Mesenchymal stem cell (in vitro differentiated cells and primary cell): ENCODE measurements at regions not wholly inside any gene's neighbourhood (a gene's known extent, or its start where the extent isn't known, plus 50 kb on each side); places are given as distances from the start of the nearest gene placed in this dataset.
"Not testable (repeated sequence)": the region's sequence is repeated elsewhere in the genome, so short reads cannot be mapped to it uniquely, and the experiment has no call there.

Experiments used
- DNase-seq: peaks from one replicate; pipeline ENCODE4 v3.0.0-alpha.2; 2013
- H2AFZ ChIP-seq: one replicate; pipeline ENCODE4 v1.6.1; 2013; ENCODE audit warnings: low read depth, mild to moderate bottlenecking, control low read depth, inconsistent platforms, low read length, moderate library complexity
- H2AK5ac ChIP-seq: 2 replicates; pipeline ENCODE4 v1.6.1; 2013; ENCODE audit warnings: low read length, moderate library complexity, mild to moderate bottlenecking, inconsistent platforms; ENCODE audit not compliant: severe bottlenecking
- H2BK120ac ChIP-seq: one replicate; pipeline ENCODE4 v1.6.1; 2013; ENCODE audit warnings: low read depth, mild to moderate bottlenecking, inconsistent platforms, low read length, moderate library complexity
- H2BK12ac ChIP-seq, 2 experiments: one replicate each; pipeline ENCODE4 v1.6.1; 2013; ENCODE audit warnings: inconsistent platforms in 2 of 2, low read length in 2 of 2, mild to moderate bottlenecking in 2 of 2, moderate library complexity in 2 of 2, control low read depth in 1 of 2
- H2BK15ac ChIP-seq: one replicate; pipeline ENCODE4 v1.6.1; 2013; ENCODE audit warnings: mild to moderate bottlenecking, low read depth, inconsistent platforms; ENCODE audit not compliant: poor library complexity, severe bottlenecking
- H2BK5ac ChIP-seq: 2 replicates; pipeline ENCODE4 v1.6.1; 2013; ENCODE audit warnings: low read depth, mild to moderate bottlenecking, low read length, control low read depth, inconsistent platforms; ENCODE audit not compliant: poor library complexity, severe bottlenecking
- H3K14ac ChIP-seq, 2 experiments: one replicate each; pipeline ENCODE4 v1.6.1; 2013; ENCODE audit warnings: inconsistent platforms in 2 of 2, low read length in 2 of 2, control low read depth in 1 of 2, mild to moderate bottlenecking in 1 of 2, moderate library complexity in 1 of 2
- H3K18ac ChIP-seq, 2 experiments: one replicate each; pipeline ENCODE4 v1.6.1; 2013; ENCODE audit warnings: inconsistent platforms in 2 of 2, low read length in 2 of 2, control low read depth in 1 of 2, low read depth in 1 of 2, mild to moderate bottlenecking in 1 of 2
- H3K23ac ChIP-seq, 2 experiments: one replicate each; pipeline ENCODE4 v1.6.1; 2013; ENCODE audit warnings: inconsistent platforms in 2 of 2, low read length in 2 of 2, mild to moderate bottlenecking in 2 of 2, moderate library complexity in 2 of 2, control low read depth in 1 of 2
- H3K27ac ChIP-seq: 2 replicates; pipeline ENCODE4 v1.5.1; 2013; ENCODE audit warnings: mild to moderate bottlenecking, moderate library complexity, low read length, control low read depth, inconsistent platforms; ENCODE audit not compliant: poor library complexity, severe bottlenecking
- H3K27me3 ChIP-seq, 2 experiments: 2 replicates each; pipeline versions ENCODE4 v1.6.1 to v1.7.0; 2013; ENCODE audit warnings: low read length in 2 of 2, mild to moderate bottlenecking in 2 of 2, moderate library complexity in 2 of 2, control low read depth in 1 of 2, inconsistent platforms in 1 of 2; ENCODE audit not compliant: control insufficient read depth in 1 of 2, insufficient read depth in 1 of 2
- H3K36me3 ChIP-seq, 2 experiments: 2 replicates each; pipeline versions ENCODE4 v1.6.1 to v1.7.0; 2013; ENCODE audit warnings: low read length in 2 of 2, control low read depth in 1 of 2, inconsistent platforms in 1 of 2, low read depth in 1 of 2, mild to moderate bottlenecking in 1 of 2; ENCODE audit not compliant: insufficient read depth in 2 of 2, control insufficient read depth in 1 of 2
- H3K4ac ChIP-seq, 2 experiments: one replicate each; pipeline ENCODE4 v1.6.1; 2013; ENCODE audit warnings: inconsistent platforms in 2 of 2, low read length in 2 of 2, mild to moderate bottlenecking in 2 of 2, moderate library complexity in 2 of 2, control low read depth in 1 of 2, low read depth in 1 of 2
- H3K4me1 ChIP-seq: 2 replicates; pipeline ENCODE4 v1.6.1; 2013; ENCODE audit warnings: low read depth, low read length, control low read depth; ENCODE audit not compliant: control insufficient read depth, insufficient read depth
- H3K4me2 ChIP-seq: 2 replicates; pipeline ENCODE4 v1.6.1; 2013; ENCODE audit warnings: low read length, mild to moderate bottlenecking, inconsistent platforms; ENCODE audit not compliant: poor library complexity, severe bottlenecking
- H3K4me3 ChIP-seq, 2 experiments: 2 replicates each; pipeline versions ENCODE4 v1.5.1 to v1.7.0; 2013; ENCODE audit warnings: low read length in 2 of 2, mild to moderate bottlenecking in 2 of 2, control low read depth in 1 of 2, low read depth in 1 of 2; ENCODE audit not compliant: insufficient read depth in 1 of 2
- H3K79me1 ChIP-seq: replicated peaks from 2 replicates; pipeline ENCODE4 v1.6.1; 2013; ENCODE audit warnings: mild to moderate bottlenecking, control low read depth, low read length, inconsistent platforms; ENCODE audit not compliant: poor library complexity, severe bottlenecking
- H3K9ac ChIP-seq: 2 replicates; pipeline ENCODE4 v1.7.0; 2013; ENCODE audit warnings: mild to moderate bottlenecking, low read length, moderate library complexity
- H3K9me3 ChIP-seq: 2 replicates; pipeline ENCODE4 v1.7.0; 2013; ENCODE audit warnings: mild to moderate bottlenecking, low read length; ENCODE audit not compliant: control insufficient read depth
- H4K8ac ChIP-seq: one replicate; pipeline ENCODE4 v1.6.1; 2013; ENCODE audit warnings: inconsistent platforms, mild to moderate bottlenecking, low read length, moderate library complexity
- H4K91ac ChIP-seq: one replicate; pipeline ENCODE4 v1.6.1; 2013; ENCODE audit warnings: mild to moderate bottlenecking, low read length, inconsistent platforms
- WGBS: methylation state at CpG from one replicate; pipeline ENCODE4 v1.1.7; 2013; ENCODE audit warnings: mixed read lengths; 5-methylcytosine and 5-hydroxymethylcytosine counted together

DNA sequence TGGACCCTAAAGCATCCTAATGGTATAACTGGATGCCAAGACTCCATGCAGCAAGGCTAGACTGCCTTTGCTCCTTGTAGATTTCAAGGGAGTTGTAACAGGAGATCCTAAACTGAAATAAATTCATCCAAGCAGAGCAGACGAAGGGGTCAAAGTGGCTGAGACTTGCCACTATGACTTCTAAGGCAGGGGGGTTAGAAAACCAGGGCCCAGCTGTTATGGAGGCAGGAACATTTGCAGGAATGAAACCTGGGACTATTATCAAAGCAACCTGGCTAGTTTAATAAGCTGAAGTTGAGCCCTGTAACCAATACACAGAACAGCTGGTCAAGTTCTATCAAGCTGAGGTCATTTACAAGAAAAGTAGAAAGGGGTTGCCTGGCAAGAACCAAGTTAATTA lies 122.2 kb upstream of the TRPC6 start:
- Histone ChIP-seq H2BK120ac (no peak overlapping the region), H3K36me3 (no peaks in the 10 kb centered on the region), H3K4me1 (peaks cover 5% of the 10 kb centered on the region), H2AK5ac (no peak overlapping the region), H2BK12ac (no peak overlapping the region), H3K79me1 (no peaks in the 10 kb centered on the region), H3K4me3 (no peak overlapping the region), H2AFZ (no peak overlapping the region), H3K4me2 (no peak overlapping the region), H4K8ac (no peak overlapping the region), H2BK5ac (no peak overlapping the region), H3K23ac (no peak overlapping the region), H3K14ac (peak overlapping the region in 1 of 2 experiments; percentile 18), H3K18ac (no peak overlapping the region), H4K91ac (no peak overlapping the region), H2BK15ac (no peak overlapping the region), H3K27me3 (no peaks in the 10 kb centered on the region), H3K9me3 (no peaks in the 10 kb centered on the region), H3K9ac (no peak overlapping the region), H3K27ac (peak overlapping the region; percentile 33), H3K4ac (no peak overlapping the region)
- peak; percentile 30 for DNase-seq
- 64% methylated on average over 1 of the region's 1 CpG for WGBS

GRCh38 chr11:101694869-101695268 lies 111.1 kb upstream of the TRPC6 start:
- H3K27me3 ChIP-seq, H3K4me2 ChIP-seq, H2BK12ac ChIP-seq, H3K4me1 ChIP-seq, H4K8ac ChIP-seq, H2BK15ac ChIP-seq, H3K9me3 ChIP-seq, H3K27ac ChIP-seq, H3K4ac ChIP-seq, H2AFZ ChIP-seq, H3K14ac ChIP-seq, H3K79me1 ChIP-seq, H3K23ac ChIP-seq, H3K36me3 ChIP-seq, H4K91ac ChIP-seq, H2BK5ac ChIP-seq, H2AK5ac ChIP-seq, H3K4me3 ChIP-seq, H2BK120ac ChIP-seq, H3K9ac ChIP-seq, DNase-seq, H3K18ac ChIP-seq: not testable (repeated sequence)
- no CpG with 5 or more reads among the region's 3 CpGs for WGBS

GRCh38 chr11:101692980-101693379 lies 109.2 kb upstream of the TRPC6 start:
- H2BK5ac ChIP-seq: no peak overlapping the region
- H4K91ac ChIP-seq: no peak overlapping the region
- H3K9me3 ChIP-seq: peaks cover 6% of the 10 kb centered on the region
- no peak overlapping the region for H3K4ac ChIP-seq
- H3K27ac ChIP-seq: no peak overlapping the region
- no peaks in the 10 kb centered on the region for H3K79me1 ChIP-seq
- H2BK120ac ChIP-seq: no peak overlapping the region
- H2BK15ac ChIP-seq: no peak overlapping the region
- no peak overlapping the region for H3K14ac ChIP-seq
- H3K9ac ChIP-seq: no peak overlapping the region
- no peaks in the 10 kb centered on the region for H3K27me3 ChIP-seq
- no peak for DNase-seq
- no peak overlapping the region for H2AFZ ChIP-seq
- no peak overlapping the region for H2BK12ac ChIP-seq
- no peak overlapping the region for H4K8ac ChIP-seq
- no peaks in the 10 kb centered on the region for H3K4me1 ChIP-seq
- H2AK5ac ChIP-seq: no peak overlapping the region
- no peak overlapping the region for H3K18ac ChIP-seq
- H3K4me2 ChIP-seq: no peak overlapping the region
- H3K23ac ChIP-seq: no peak overlapping the region
- H3K4me3 ChIP-seq: no peak overlapping the region
- WGBS: no CpG with 5 or more reads among the region's 1 CpG
- no peaks in the 10 kb centered on the region for H3K36me3 ChIP-seq

DNA sequence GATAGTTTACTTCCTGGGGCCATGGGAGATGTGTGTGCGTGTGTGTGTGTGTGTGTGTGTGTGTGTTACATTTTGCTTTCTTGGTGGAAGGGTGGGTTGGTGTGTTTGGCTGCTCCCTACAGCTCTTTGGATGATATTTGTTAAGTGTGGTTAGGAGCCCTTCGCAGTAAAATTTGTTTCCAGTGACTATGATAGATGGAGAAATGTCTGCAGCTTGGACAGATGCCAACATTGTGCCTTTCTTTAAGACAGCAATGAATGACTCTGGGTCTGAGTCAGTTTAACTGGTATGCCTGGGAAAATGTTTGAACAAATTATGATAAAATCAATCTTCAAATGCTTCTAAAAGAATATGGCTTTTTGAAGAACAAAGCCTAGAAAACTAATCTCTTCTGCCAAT lies 102.7 kb upstream of the TRPC6 start:
- no peak overlapping the region for H3K14ac ChIP-seq
- no peak overlapping the region for H3K9ac ChIP-seq
- no peak overlapping the region for H4K91ac ChIP-seq
- no peak overlapping the region for H3K4me2 ChIP-seq
- no peak overlapping the region for H2BK120ac ChIP-seq
- H2BK12ac ChIP-seq: no peak overlapping the region
- H3K4me3 ChIP-seq: no peak overlapping the region
- no peaks in the 10 kb centered on the region for H3K36me3 ChIP-seq
- no peak overlapping the region for H2AK5ac ChIP-seq
- no peak overlapping the region for H3K23ac ChIP-seq
- H2AFZ ChIP-seq: no peak overlapping the region
- H2BK5ac ChIP-seq: peak overlapping the region; percentile 46
- H3K27ac ChIP-seq: peak overlapping the region; percentile 69
- no peak overlapping the region for H3K18ac ChIP-seq
- no peaks in the 10 kb centered on the region for H3K4me1 ChIP-seq
- WGBS: 10% methylated on average over 2 of the region's 2 CpGs
- H2BK15ac ChIP-seq: no peak overlapping the region
- H3K9me3 ChIP-seq: peaks cover 6% of the 10 kb centered on the region
- no peak overlapping the region for H4K8ac ChIP-seq
- peak; percentile 75 for DNase-seq
- no peaks in the 10 kb centered on the region for H3K79me1 ChIP-seq
- no peak overlapping the region for H3K4ac ChIP-seq
- H3K27me3 ChIP-seq: no peaks in the 10 kb centered on the region
